Adrenal gland (tissue), 9 donors: ENCODE measurements at regions not wholly inside any gene's neighbourhood (a gene's known extent, or its start where the extent isn't known, plus 50 kb on each side); places are given as distances from the start of the nearest gene placed in this dataset.
"Not testable (repeated sequence)": the region's sequence is repeated elsewhere in the genome, so short reads cannot be mapped to it uniquely, and the experiment has no call there.

Experiments
- DNase-seq, 7 donors: peaks; one replicate each; pipeline ENCODE4 v3.0.0-alpha.2; 2019 to 2020
- H3K27ac ChIP-seq, 5 donors: fragments of 200-600 bp; sonication (generic) in 4 of 5; 1 replicate in 3 of 5; 2 replicates in 2 of 5; pipeline versions ENCODE4 v1.5.1 to v1.8.0; 2016 to 2020; ENCODE audit warnings: mild to moderate bottlenecking in 1 of 5
- H3K27me3 ChIP-seq: fragments of 200-600 bp; 2 replicates; pipeline ENCODE4 v1.8.0; 2021
- H3K36me3 ChIP-seq, 2 donors: fragments of 200-600 bp; replicated peaks in 1 of 2; 1 replicate in 1 of 2; 2 replicates in 1 of 2; pipeline versions ENCODE4 v1.5.1 to v1.8.0; 2018 to 2022
- H3K4me1 ChIP-seq, 2 donors: fragments of 200-600 bp; replicated peaks in 1 of 2; 1 replicate in 1 of 2; 2 replicates in 1 of 2; pipeline versions ENCODE4 v1.5.1 to v1.8.0; 2018 to 2021
- H3K4me3 ChIP-seq, 4 donors: fragments of 200-600 bp; sonication (generic) in 3 of 4; one replicate each; pipeline ENCODE4 v1.5.1; 2016 to 2018
- H3K9me3 ChIP-seq, 3 donors: fragments of 200-600 bp; sonication (generic) in 1 of 3; replicated peaks in 1 of 3; 1 replicate in 2 of 3; 2 replicates in 1 of 3; pipeline versions ENCODE4 v1.5.1 to v1.8.0; 2016 to 2021
- POLR2A ChIP-seq, 2 donors: fragments of 450-650 bp; IDR thresholded peaks; one replicate each; pipeline ENCODE4 v1.6.1; 2017; ENCODE audit warnings: antibody characterized with exemption in 2 of 2, mild to moderate bottlenecking in 2 of 2, moderate library complexity in 1 of 2
- WGBS, 4 donors: extraction: QIAGEN DNeasy Blood & Tissue Kit in 2 of 4; methylation state at CpG; one replicate each; pipeline versions ENCODE4 v1.1.5 to v1.1.7; 2013 to 2017; 5-methylcytosine and 5-hydroxymethylcytosine counted together
- intact Hi-C, 2 donors: fragments of 100-400 bp; cut with DNase I; formaldehyde crosslinking; loops; one replicate each; pipeline versions ENCODE4 v1.14.1 to v1.15.0; 2022 to 2023
- TF ChIP-seq, protein P1 (sequence below), 6 experiments: fragments of 450-650 bp in 4 of 6; fragments of 200-600 bp in 2 of 6; sonication (generic) in 1 of 6; IDR thresholded peaks; 1 replicate in 5 of 6; 2 replicates in 1 of 6; pipeline versions ENCODE4 v1.5.1 to v1.8.0; 2016 to 2021; ENCODE audit warnings: antibody characterized with exemption in 6 of 6, mild to moderate bottlenecking in 2 of 6, moderate library complexity in 1 of 6
- donor health status: healthy with polysubstance abuse.
- donor health status: Bipolar disorder and iron deficiency.
- donor health status: DM: yes; HTN: yes; CAD: no.
- donor health status: DM: no; HTN: no; CAD: no.
- donor health status: DM: no; HTN: no; CAD: no.

DNA sequence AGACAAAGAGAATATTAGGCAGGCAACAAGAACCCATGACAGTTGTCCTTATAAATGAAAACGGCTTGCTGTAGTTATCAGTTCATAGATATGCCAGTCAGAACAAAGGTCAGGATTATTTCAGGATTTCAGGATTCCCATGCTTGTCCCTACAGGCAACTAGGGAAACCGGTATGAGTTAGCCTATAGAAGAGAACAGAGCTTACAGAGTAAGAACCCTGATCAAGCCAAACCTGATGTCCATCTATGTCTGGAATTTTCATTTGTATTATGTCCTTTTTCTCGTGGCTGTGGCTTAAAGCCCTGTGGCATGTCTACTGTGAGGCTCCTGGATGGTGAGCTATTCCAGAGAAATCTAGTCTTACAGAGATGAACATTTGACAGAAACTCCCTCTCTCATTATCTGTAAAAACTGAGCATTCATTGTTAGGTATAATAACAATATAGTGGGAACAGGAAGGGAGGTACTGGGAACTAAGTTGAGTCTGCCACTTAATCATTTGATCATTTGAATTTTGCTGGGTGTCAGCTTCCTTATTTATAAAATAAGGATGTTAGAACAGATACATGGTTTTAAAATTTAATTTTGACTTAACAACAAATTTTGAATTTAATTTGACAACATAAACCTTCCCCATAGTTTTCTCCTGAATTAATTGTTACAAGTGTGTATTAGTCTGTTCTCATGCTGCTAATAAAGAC is 129.5 kb upstream of the KLF3 start:
- 56 to 71% (median 65%) methylated on average over 3 of the region's 3 CpGs for WGBS, 4 donors
- intact Hi-C loops, result no loop called here

DNA sequence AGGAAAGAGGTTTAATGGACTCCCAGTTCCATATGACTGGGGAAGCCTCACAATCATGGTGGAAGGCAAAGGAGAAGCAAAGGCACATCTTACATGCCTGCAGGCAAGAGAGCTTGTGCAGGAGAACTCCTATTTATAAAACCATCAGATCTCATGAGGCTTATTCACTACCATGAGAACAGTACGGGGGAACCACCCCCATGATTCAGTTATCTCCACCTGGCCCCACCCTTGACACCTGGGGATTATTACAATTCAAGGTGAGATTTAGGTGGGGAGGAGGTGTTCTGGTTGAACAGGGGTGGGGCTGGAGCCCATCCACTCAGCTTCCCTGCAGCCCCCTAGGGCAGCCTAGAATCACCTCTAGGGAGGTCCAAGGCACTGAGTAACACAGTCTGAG is 128.9 kb upstream of the KLF3 start:
- H3K9me3 ChIP-seq, intact Hi-C loops, H3K4me3 ChIP-seq, H3K27me3 ChIP-seq, H3K27ac ChIP-seq, H3K4me1 ChIP-seq, DNase-seq, H3K36me3 ChIP-seq: not testable (repeated sequence)
- WGBS, 4 donors, result 82 to 94% (median 90%) methylated on average over 1 of the region's 1 CpG

More for the DNA sequence above, 129.5 kb upstream of the KLF3 start:
- TF ChIP-seq POLR2A (IDR thresholded peaks at IDR 0.05), result no peak
- TF ChIP-seq, protein P1, sequence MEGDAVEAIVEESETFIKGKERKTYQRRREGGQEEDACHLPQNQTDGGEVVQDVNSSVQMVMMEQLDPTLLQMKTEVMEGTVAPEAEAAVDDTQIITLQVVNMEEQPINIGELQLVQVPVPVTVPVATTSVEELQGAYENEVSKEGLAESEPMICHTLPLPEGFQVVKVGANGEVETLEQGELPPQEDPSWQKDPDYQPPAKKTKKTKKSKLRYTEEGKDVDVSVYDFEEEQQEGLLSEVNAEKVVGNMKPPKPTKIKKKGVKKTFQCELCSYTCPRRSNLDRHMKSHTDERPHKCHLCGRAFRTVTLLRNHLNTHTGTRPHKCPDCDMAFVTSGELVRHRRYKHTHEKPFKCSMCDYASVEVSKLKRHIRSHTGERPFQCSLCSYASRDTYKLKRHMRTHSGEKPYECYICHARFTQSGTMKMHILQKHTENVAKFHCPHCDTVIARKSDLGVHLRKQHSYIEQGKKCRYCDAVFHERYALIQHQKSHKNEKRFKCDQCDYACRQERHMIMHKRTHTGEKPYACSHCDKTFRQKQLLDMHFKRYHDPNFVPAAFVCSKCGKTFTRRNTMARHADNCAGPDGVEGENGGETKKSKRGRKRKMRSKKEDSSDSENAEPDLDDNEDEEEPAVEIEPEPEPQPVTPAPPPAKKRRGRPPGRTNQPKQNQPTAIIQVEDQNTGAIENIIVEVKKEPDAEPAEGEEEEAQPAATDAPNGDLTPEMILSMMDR (IDR thresholded peaks at IDR 0.05), result no peak
- Histone ChIP-seq H3K27me3 (no peaks in the 10 kb centered on the region), H3K4me3 (no peak overlapping the region), H3K4me1 (peaks cover 0 to 7% of the 10 kb centered on the region in 2 donors), H3K9me3 (no peaks in the 10 kb centered on the region), H3K27ac (no peak overlapping the region), H3K36me3 (no peaks in the 10 kb centered on the region)
- no peak for DNase-seq

DNA sequence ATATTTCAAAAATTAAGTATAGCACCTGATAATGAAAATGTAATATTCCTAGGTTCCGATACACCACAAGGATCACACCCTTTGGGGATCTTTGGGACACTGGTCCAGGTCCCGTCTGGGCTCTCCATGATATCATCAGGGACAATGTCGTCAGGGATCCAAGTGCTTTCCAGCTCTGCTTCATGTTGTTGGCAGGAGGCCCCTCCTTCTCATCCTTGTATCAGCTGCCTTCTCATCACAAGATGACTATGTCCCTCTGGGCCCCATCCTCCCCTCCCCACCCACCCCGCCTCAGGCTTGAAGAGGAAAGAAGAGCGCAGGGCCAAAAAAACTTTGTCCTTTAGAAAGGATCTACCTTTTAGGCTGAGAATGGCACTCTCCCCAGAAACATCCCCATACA is 128.3 kb upstream of the KLF3 start:
- H3K36me3 ChIP-seq, result no peaks in the 10 kb centered on the region
- no peak for TF ChIP-seq POLR2A (IDR thresholded peaks at IDR 0.05)
- TF ChIP-seq, protein P1 (IDR thresholded peaks at IDR 0.05), result no peak
- DNase-seq, result no peak
- no peaks in the 10 kb centered on the region for H3K27me3 ChIP-seq
- no peaks in the 10 kb centered on the region for H3K4me1 ChIP-seq
- H3K27ac ChIP-seq, result no peak overlapping the region
- H3K9me3 ChIP-seq, result no peaks in the 10 kb centered on the region
- 83 to 90% (median 89%) methylated on average over 5 of the region's 5 CpGs for WGBS, 4 donors
- intact Hi-C loops, result no loop called here
- no peak overlapping the region for H3K4me3 ChIP-seq

DNA sequence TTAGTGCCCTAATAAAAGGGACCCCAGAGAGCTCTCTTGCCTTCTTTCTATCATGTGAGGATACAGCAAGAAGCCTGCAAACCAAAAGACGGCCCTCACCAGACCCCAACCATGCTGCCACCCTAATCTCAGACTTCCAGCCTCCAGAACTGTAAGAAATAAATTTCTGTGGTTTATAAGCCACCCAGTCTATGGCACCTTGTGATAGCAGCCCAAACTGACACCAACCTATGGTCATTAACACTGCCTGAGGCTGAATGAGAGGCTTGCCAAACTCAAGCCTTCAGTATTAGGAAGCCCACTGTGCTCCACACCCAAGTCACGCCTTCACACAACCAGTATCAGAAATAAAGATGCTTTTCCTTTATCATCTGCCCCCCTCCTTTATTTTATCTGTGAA is 127.3 kb upstream of the KLF3 start:
- Histone ChIP-seq H3K9me3 (no peaks in the 10 kb centered on the region), H3K4me1 (no peaks in the 10 kb centered on the region), H3K4me3 (no peak overlapping the region), H3K27me3 (no peaks in the 10 kb centered on the region), H3K36me3 (no peaks in the 10 kb centered on the region), H3K27ac (no peak overlapping the region)
- no peak for TF ChIP-seq POLR2A (IDR thresholded peaks at IDR 0.05)
- TF ChIP-seq, protein P1 (IDR thresholded peaks at IDR 0.05), result no peak
- DNase-seq, result no peak
- 88 to 100% (median 95%) methylated on average over 2 of the region's 2 CpGs for WGBS, 4 donors
- intact Hi-C loops, result no loop called here

DNA sequence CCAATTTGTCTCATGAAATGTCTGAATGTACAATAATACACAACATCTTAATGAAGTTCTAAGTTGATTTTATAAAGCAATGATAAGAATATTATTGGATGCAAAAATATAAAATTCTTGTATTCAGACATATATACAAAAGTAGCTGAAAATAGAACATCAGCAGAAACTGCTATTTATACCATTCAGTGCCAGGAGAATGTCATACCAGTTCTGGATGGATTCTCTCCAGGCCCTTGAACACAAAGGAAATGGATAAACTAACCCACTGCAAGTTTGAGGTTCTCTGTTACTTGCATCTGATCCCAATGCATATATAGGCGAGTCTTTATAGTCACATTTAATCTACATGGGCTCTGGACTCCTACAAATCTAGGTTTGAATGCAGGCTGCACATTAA is 126.3 kb upstream of the KLF3 start:
- no peaks in the 10 kb centered on the region for H3K36me3 ChIP-seq
- no peak for TF ChIP-seq POLR2A (IDR thresholded peaks at IDR 0.05)
- TF ChIP-seq, protein P1 (IDR thresholded peaks at IDR 0.05), result no peak
- no peaks in the 10 kb centered on the region for H3K9me3 ChIP-seq
- H3K27ac ChIP-seq, result no peak overlapping the region
- intact Hi-C loops, result no loop called here
- DNase-seq, result no peak
- no peaks in the 10 kb centered on the region for H3K27me3 ChIP-seq
- no peak overlapping the region for H3K4me3 ChIP-seq
- no peaks in the 10 kb centered on the region for H3K4me1 ChIP-seq
- WGBS, 4 donors, result 91 to 97% (median 94%) methylated on average over 1 of the region's 1 CpG
